ENCODE measurements at regions not wholly inside any gene's neighbourhood (a gene's known extent, or its start where the extent isn't known, plus 50 kb on each side); places are given as distances from the start of the nearest gene placed in this dataset.

DNA sequence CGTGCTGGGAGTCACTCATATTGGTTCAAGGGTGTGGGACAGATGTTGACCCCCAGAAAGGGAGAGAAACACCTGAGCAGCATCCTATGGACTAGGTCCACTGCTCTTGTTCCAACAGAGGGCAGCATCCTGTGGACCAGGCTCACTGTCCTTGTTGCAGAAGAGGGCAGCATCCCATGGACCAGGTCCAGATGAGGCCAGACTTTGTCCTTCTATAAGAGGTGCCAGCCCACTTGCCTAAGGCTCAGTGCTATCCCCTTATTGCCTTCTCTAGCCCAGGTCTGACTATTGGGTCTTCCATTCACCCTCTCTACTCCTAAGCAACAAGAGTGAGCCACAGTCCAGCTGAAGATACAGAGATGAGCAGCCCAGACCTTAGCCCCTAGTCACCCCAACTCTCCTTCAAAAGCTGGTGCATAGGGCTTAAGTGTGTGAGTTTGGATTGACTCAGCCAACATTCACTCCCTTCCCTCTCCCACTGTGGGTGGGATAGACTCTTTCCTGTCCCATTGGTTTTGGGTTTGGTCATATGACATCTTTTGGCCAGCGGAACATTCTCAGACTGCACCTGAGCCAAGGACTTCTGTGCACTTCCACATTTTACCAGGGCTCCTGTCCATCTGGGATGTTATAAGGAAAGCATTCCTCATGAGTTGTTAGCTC is 132.4 kb upstream of the GPC1 start:
- TF ChIP-seq, protein P1, sequence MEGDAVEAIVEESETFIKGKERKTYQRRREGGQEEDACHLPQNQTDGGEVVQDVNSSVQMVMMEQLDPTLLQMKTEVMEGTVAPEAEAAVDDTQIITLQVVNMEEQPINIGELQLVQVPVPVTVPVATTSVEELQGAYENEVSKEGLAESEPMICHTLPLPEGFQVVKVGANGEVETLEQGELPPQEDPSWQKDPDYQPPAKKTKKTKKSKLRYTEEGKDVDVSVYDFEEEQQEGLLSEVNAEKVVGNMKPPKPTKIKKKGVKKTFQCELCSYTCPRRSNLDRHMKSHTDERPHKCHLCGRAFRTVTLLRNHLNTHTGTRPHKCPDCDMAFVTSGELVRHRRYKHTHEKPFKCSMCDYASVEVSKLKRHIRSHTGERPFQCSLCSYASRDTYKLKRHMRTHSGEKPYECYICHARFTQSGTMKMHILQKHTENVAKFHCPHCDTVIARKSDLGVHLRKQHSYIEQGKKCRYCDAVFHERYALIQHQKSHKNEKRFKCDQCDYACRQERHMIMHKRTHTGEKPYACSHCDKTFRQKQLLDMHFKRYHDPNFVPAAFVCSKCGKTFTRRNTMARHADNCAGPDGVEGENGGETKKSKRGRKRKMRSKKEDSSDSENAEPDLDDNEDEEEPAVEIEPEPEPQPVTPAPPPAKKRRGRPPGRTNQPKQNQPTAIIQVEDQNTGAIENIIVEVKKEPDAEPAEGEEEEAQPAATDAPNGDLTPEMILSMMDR (IDR thresholded peaks at IDR 0.05; ENCODE audit: low read depth, low read length, missing control alignments): no peak
- no peak overlapping the region for H3K4me3 ChIP-seq (ENCODE audit: low read depth, low read length)
- no peak for DNase-seq (ENCODE audit: low read depth)

DNA sequence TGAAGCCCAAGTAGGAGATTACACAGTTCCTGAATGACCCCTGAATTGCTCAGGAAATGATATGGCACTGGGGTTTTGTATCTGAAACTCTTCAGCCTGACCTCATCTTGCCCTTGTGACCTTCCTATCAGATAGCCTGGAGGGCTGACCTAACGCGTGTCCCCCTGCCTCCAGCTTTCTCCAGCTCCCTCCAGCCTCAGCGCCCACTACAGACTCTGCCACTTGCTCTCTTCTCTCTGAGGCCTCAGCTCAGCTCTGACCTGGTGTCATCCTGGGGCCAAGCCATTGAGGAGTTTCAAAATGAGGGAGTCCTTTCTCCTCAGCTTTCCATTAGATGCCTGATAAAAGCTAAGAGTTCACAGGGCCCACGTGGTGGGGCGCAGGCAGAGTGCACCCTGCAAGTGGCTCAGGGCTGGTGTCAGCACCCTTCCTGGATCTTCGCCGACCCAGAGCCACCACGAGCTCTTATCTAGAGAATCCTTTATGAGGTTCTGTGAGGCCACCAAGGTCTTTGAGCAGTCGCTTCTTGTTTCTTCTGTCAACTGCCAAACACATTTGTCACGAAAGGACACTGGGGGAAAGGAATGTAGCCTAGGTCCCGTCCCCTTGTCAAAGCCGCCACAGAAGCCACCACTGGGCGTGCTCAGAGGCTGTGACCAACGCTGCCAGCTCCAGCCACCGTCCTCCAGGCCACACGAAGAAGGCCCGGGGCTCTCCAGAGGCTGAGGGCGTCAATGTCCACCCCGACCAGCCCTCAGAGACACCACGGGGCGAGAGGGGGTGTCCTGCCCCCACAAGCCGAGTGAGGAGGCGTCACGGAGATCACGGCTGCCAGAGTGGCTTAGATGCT is 131.3 kb upstream of the GPC1 start:
- H3K4me3 ChIP-seq (ENCODE audit: low read depth, low read length): no peak overlapping the region
- no peak for DNase-seq (ENCODE audit: low read depth)
- TF ChIP-seq, protein P1 (IDR thresholded peaks at IDR 0.05; ENCODE audit: low read depth, low read length, missing control alignments): no peak

DNA sequence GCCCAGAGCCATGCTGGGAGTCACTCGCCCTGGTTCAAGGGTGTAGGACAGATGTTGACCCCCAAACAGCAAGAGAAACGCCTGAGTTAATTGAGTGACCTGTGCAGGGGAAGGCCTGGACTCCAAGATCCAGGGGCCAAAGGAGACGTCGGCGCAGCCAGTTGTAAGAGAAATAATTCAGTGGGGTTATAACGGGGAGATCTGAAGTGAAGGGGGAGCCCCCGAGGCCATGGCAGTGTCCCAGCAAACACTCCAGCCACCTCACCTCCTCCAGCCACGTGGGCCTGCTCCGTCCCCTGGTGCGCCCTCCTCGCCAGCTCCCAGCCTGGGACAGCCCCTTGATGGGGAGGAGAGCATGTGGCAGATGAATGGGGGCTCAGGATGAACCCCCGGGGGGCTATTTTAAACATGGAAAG is 130.7 kb upstream of the GPC1 start:
- no peak overlapping the region for H3K4me3 ChIP-seq (ENCODE audit: low read depth, low read length)
- TF ChIP-seq, protein P1 (IDR thresholded peaks at IDR 0.05; ENCODE audit: low read depth, low read length, missing control alignments): no peak
- no peak for DNase-seq (ENCODE audit: low read depth)

DNA sequence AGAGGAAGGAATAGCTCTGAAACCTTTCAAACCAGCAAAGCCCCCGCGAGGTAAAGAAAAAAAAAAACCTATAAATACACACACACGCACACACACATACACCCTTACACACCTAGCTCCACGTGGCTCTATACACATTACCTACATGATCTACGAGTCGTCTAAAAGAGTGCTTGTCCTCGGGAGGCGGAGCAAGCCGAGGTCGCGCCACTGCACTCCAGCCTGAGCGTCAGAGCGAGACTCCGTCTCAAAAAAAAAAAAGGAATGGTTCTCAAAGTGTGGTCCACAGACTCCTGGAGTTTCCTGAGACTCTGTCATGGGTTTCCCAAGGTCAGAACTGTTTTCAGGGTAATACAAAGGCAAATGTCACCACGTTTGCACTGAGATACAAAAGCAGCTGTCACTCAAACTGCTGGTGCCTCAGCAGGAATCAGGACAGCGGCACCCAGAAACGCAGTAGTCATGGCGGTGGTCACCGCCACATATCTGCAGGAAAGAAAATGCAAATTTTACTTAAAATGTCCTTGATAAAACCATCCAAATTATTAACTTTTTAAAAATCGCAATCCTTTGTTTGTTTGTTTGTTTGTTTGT is 130.0 kb upstream of the GPC1 start:
- no peak overlapping the region for H3K4me3 ChIP-seq (ENCODE audit: low read depth, low read length)
- TF ChIP-seq, protein P1 (IDR thresholded peaks at IDR 0.05; ENCODE audit: low read depth, low read length, missing control alignments): no peak
- DNase-seq (ENCODE audit: low read depth): no peak

DNA sequence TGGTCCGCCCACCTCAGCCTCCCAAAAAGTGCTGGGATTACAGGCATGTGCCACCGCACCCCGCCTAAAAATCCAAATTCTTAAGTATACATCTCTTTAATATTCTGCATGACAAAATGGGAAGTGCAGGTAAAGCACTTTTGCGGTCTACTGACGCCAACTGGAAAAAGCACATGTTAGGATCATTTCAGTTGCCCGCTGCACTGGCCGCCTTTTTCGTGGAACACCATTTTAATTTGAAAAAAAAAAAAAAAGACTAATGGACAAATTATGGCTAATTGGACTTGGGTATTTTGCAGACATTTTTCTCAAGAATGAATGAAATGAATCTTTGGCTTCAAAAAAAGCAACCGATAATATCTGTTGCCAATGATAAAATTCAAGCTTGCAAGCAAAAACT is 129.3 kb upstream of the GPC1 start:
- no peak for DNase-seq (ENCODE audit: low read depth)
- TF ChIP-seq, protein P1 (IDR thresholded peaks at IDR 0.05; ENCODE audit: low read depth, low read length, missing control alignments): no peak
- H3K4me3 ChIP-seq (ENCODE audit: low read depth, low read length): no peak overlapping the region

DNA sequence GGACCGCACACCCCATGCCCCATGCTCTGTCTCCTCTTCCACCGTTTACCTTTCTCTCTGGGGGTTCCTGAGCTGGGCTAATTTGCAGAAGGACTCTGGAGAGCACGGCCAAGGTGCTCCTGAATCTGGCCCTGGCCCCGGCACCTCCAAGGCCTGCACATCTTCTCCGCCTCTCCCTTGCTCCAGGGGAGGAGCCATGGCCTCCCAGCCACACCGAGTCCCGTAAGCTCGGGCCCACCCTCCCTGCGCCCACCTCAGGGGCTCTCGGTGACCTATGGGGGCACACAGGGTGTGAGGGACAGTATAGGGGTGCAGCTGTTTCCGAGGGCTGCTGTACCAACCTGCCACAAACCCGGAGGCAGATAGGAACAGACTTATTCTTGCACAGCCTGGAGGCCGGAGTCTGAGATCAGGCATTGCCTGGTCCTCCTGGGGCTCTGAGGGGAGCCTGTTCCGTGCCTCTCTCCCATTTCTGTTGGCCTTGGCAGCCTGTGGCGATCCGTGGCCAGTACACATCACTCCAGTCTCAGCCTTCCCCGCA is 127.3 kb upstream of the GPC1 start:
- no peak overlapping the region for H3K4me3 ChIP-seq (ENCODE audit: low read depth, low read length)
- DNase-seq (ENCODE audit: low read depth): no peak
- TF ChIP-seq, protein P1 (IDR thresholded peaks at IDR 0.05; ENCODE audit: low read depth, low read length, missing control alignments): no peak
